Esophagus muscularis mucosa (tissue), 3 donors: ENCODE measurements at regions not wholly inside any gene's neighbourhood (a gene's known extent, or its start where the extent isn't known, plus 50 kb on each side); places are given as distances from the start of the nearest gene placed in this dataset.

Experiments
- POLR2A ChIP-seq: fragments of 450-650 bp; IDR thresholded peaks from one replicate; pipeline ENCODE4 v1.6.1; 2017; ENCODE audit warnings: antibody characterized with exemption, moderate library complexity, mild to moderate bottlenecking, low read depth
- POLR2AphosphoS5 ChIP-seq, 2 donors: sonication (generic); formaldehyde crosslinking; IDR thresholded peaks; one replicate each; pipeline ENCODE4 v1.6.1; 2017; ENCODE audit warnings: antibody characterized with exemption in 2 of 2
- TF ChIP-seq, protein P1 (sequence below), 3 experiments: fragments of 200-600 bp in 2 of 3; fragments of 450-650 bp in 1 of 3; sonication (generic) in 2 of 3; IDR thresholded peaks; one replicate each; pipeline ENCODE4 v1.5.1; 2017 to 2019; ENCODE audit warnings: antibody characterized with exemption in 3 of 3, mild to moderate bottlenecking in 2 of 3, moderate library complexity in 1 of 3

DNA sequence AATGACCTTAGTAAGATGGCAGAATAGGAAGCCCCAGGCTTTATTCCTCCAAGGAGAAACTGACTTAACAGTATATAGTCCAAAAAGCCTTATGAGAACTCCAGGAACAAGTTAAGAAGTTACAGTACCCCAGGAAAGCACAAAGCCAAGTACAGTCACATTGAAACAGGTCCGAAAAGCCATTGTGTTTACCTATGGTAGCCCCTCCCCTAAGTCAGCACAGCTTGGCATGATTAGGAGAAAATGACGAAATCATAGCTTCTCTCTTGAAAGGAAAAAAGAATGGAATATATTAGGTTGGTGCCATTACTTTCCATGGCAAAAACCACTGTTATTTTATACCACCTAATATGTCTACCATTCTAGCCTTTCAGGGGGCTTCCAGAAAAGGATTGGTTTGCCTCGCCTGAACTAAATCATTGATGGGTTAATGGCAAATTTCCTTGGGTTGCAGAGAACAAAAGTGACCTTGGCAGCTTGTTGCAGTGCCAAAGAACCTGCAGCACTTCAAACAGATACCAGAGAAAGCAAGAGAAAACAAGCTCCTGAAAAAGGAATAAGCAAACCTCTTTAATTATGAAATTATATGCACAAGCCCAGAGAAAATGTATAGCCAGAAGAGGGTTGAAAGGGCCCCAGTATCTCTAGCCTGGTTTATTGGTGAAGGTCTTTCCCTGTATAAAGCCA lies 130.6 kb downstream of the PTCHD1 start:
- TF ChIP-seq, protein P1, sequence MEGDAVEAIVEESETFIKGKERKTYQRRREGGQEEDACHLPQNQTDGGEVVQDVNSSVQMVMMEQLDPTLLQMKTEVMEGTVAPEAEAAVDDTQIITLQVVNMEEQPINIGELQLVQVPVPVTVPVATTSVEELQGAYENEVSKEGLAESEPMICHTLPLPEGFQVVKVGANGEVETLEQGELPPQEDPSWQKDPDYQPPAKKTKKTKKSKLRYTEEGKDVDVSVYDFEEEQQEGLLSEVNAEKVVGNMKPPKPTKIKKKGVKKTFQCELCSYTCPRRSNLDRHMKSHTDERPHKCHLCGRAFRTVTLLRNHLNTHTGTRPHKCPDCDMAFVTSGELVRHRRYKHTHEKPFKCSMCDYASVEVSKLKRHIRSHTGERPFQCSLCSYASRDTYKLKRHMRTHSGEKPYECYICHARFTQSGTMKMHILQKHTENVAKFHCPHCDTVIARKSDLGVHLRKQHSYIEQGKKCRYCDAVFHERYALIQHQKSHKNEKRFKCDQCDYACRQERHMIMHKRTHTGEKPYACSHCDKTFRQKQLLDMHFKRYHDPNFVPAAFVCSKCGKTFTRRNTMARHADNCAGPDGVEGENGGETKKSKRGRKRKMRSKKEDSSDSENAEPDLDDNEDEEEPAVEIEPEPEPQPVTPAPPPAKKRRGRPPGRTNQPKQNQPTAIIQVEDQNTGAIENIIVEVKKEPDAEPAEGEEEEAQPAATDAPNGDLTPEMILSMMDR (IDR thresholded peaks at IDR 0.05): no peak
- TF ChIP-seq POLR2AphosphoS5 (IDR thresholded peaks at IDR 0.05) (no peak), POLR2A (no peak)
